Astrocyte of the cerebellum (primary cell): ENCODE measurements at regions not wholly inside any gene's neighbourhood (a gene's known extent, or its start where the extent isn't known, plus 50 kb on each side); places are given as distances from the start of the nearest gene placed in this dataset.
"Not testable (repeated sequence)": the region's sequence is repeated elsewhere in the genome, so short reads cannot be mapped to it uniquely, and the experiment has no call there.

Source experiments
- DNase-seq: peaks from one replicate; pipeline ENCODE4 v3.0.0-alpha.2; 2011; ENCODE audit warnings: low read depth
- H3K4me3 ChIP-seq: 2 replicates; pipeline ENCODE4 v1.5.1; 2011; ENCODE audit warnings: mild to moderate bottlenecking, low read depth, low read length, moderate library complexity
- CTCF ChIP-seq: IDR thresholded peaks from 2 replicates; pipeline ENCODE4 v1.5.1; 2012; ENCODE audit warnings: low read length, low read depth, moderate library complexity, mild to moderate bottlenecking; ENCODE audit errors: missing control alignments
- in situ Hi-C: cut with HindIII; loops from 2 replicates; pipeline ENCODE4 v1.10.0; 2017; ENCODE audit warnings: low sequenced_read_pairs

GRCh38 chr5:152472083-152472482 lies 67.0 kb upstream of the NMUR2 start:
- in situ Hi-C loops = no loop called here
- no peak for DNase-seq
- no peak for TF ChIP-seq CTCF
- no peak overlapping the region for H3K4me3 ChIP-seq

- H3K4me3 ChIP-seq = no peak overlapping the region
- in situ Hi-C loops = no loop called here
- DNase-seq = no peak
- no peak for TF ChIP-seq CTCF
These were observed 69.9 kb upstream of the NMUR2 start for GRCh38 chr5:152474961-152475360.

- no peak for TF ChIP-seq CTCF
- H3K4me3 ChIP-seq = no peak overlapping the region
- in situ Hi-C loops = no loop called here
- DNase-seq = no peak
These were observed 72.5 kb upstream of the NMUR2 start for GRCh38 chr5:152477536-152477935.

GRCh38 chr5:152479866-152480265 lies 74.8 kb upstream of the NMUR2 start:
- H3K4me3 ChIP-seq, DNase-seq, in situ Hi-C loops: not testable (repeated sequence)

GRCh38 chr5:152480677-152481076 lies 75.6 kb upstream of the NMUR2 start:
- H3K4me3 ChIP-seq, in situ Hi-C loops, DNase-seq: not testable (repeated sequence)

- TF ChIP-seq CTCF = no peak
- no peak overlapping the region for H3K4me3 ChIP-seq
- no peak for DNase-seq
- in situ Hi-C loops = no loop called here
These were observed 82.1 kb upstream of the NMUR2 start for GRCh38 chr5:152487130-152487529.

GRCh38 chr5:152488869-152489268 lies 83.8 kb upstream of the NMUR2 start:
- TF ChIP-seq CTCF = no peak
- in situ Hi-C loops = no loop called here

GRCh38 chr5:152499814-152500535 lies 94.9 kb upstream of the NMUR2 start:
- no peak overlapping the region for H3K4me3 ChIP-seq
- TF ChIP-seq CTCF = no peak
- no peak for DNase-seq
- in situ Hi-C loops = no loop called here

More at GRCh38 chr5:152488869-152489268, 83.8 kb upstream of the NMUR2 start:
- no peak overlapping the region for H3K4me3 ChIP-seq
- no peak for DNase-seq
